ENCODE measurements at regions not wholly inside any gene's neighbourhood (a gene's known extent, or its start where the extent isn't known, plus 50 kb on each side); places are given as distances from the start of the nearest gene placed in this dataset.

GRCh38 chr3:117480972-117481371 is 771.4 kb downstream of the TUSC7 start:
- H3K27ac ChIP-seq (ENCODE audit: low read depth in 2 of 2, low read length in 2 of 2): no peak overlapping the region
- no peaks in the 10 kb centered on the region for H3K4me1 ChIP-seq (ENCODE audit: control insufficient read depth in 2 of 3, insufficient read depth in 2 of 3, low read depth in 1 of 3, low read length in 3 of 3)
- H3K36me3 ChIP-seq (ENCODE audit: control insufficient read depth in 2 of 3, insufficient read depth in 3 of 3, low read length in 3 of 3): no peaks in the 10 kb centered on the region
- H3K27me3 ChIP-seq (ENCODE audit: control insufficient read depth, insufficient read depth, low read length): no peaks in the 10 kb centered on the region
- H3K9me3 ChIP-seq (ENCODE audit: control insufficient read depth in 2 of 3, insufficient read depth in 1 of 3, low read length in 3 of 3): no peaks in the 10 kb centered on the region
- DNase-seq (no peak), FAIRE-seq (no peak)
- TF ChIP-seq, protein P1, sequence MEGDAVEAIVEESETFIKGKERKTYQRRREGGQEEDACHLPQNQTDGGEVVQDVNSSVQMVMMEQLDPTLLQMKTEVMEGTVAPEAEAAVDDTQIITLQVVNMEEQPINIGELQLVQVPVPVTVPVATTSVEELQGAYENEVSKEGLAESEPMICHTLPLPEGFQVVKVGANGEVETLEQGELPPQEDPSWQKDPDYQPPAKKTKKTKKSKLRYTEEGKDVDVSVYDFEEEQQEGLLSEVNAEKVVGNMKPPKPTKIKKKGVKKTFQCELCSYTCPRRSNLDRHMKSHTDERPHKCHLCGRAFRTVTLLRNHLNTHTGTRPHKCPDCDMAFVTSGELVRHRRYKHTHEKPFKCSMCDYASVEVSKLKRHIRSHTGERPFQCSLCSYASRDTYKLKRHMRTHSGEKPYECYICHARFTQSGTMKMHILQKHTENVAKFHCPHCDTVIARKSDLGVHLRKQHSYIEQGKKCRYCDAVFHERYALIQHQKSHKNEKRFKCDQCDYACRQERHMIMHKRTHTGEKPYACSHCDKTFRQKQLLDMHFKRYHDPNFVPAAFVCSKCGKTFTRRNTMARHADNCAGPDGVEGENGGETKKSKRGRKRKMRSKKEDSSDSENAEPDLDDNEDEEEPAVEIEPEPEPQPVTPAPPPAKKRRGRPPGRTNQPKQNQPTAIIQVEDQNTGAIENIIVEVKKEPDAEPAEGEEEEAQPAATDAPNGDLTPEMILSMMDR (IDR thresholded peaks at IDR 0.05; ENCODE audit: borderline replicate concordance, extremely low read depth, insufficient read depth): no peak
- intact Hi-C loops (cut with DNase I): no loop called here
- H3K9ac ChIP-seq (ENCODE audit: low read length in 3 of 3): no peak overlapping the region
- H3K4me3 ChIP-seq (ENCODE audit: low read length in 3 of 3): no peak overlapping the region

GRCh38 chr3:117483839-117484238 is 774.3 kb downstream of the TUSC7 start:
- no peaks in the 10 kb centered on the region for H3K36me3 ChIP-seq (ENCODE audit: control insufficient read depth in 2 of 3, insufficient read depth in 3 of 3, low read length in 3 of 3)
- H3K4me3 ChIP-seq (ENCODE audit: low read length in 3 of 3): no peak overlapping the region
- TF ChIP-seq, protein P1 (IDR thresholded peaks at IDR 0.05; ENCODE audit: borderline replicate concordance, extremely low read depth, insufficient read depth): no peak
- no peak for DNase-seq
- H3K9me3 ChIP-seq (ENCODE audit: control insufficient read depth in 2 of 3, insufficient read depth in 1 of 3, low read length in 3 of 3): no peaks in the 10 kb centered on the region
- H3K9ac ChIP-seq (ENCODE audit: low read length in 3 of 3): no peak overlapping the region
- intact Hi-C loops (cut with DNase I): no loop called here
- FAIRE-seq: no peak
- H3K27ac ChIP-seq (ENCODE audit: low read depth in 2 of 2, low read length in 2 of 2): no peak overlapping the region
- H3K27me3 ChIP-seq (ENCODE audit: control insufficient read depth, insufficient read depth, low read length): no peaks in the 10 kb centered on the region
- H3K4me1 ChIP-seq (ENCODE audit: control insufficient read depth in 2 of 3, insufficient read depth in 2 of 3, low read depth in 1 of 3, low read length in 3 of 3): no peaks in the 10 kb centered on the region

- Histone ChIP-seq H3K27me3 (ENCODE audit: control insufficient read depth, insufficient read depth, low read length) (no peaks in the 10 kb centered on the region), H3K27ac (ENCODE audit: low read depth in 2 of 2, low read length in 2 of 2) (no peak overlapping the region), H3K36me3 (ENCODE audit: control insufficient read depth in 2 of 3, insufficient read depth in 3 of 3, low read length in 3 of 3) (no peaks in the 10 kb centered on the region), H3K4me1 (ENCODE audit: control insufficient read depth in 2 of 3, insufficient read depth in 2 of 3, low read depth in 1 of 3, low read length in 3 of 3) (no peaks in the 10 kb centered on the region), H3K9me3 (ENCODE audit: control insufficient read depth in 2 of 3, insufficient read depth in 1 of 3, low read length in 3 of 3) (no peaks in the 10 kb centered on the region), H3K9ac (ENCODE audit: low read length in 3 of 3) (no peak overlapping the region), H3K4me3 (ENCODE audit: low read length in 3 of 3) (no peak overlapping the region)
- FAIRE-seq: no peak
- TF ChIP-seq, protein P1 (IDR thresholded peaks at IDR 0.05; ENCODE audit: borderline replicate concordance, extremely low read depth, insufficient read depth): no peak
- intact Hi-C loops (cut with DNase I): no loop called here
- DNase-seq: no peak
These were observed 776.3 kb downstream of the TUSC7 start for GRCh38 chr3:117485841-117486240.

Measured in kidney (tissue), 13 donors.